ENCODE measurements at regions not wholly inside any gene's neighbourhood (a gene's known extent, or its start where the extent isn't known, plus 50 kb on each side); places are given as distances from the start of the nearest gene placed in this dataset.

DNA sequence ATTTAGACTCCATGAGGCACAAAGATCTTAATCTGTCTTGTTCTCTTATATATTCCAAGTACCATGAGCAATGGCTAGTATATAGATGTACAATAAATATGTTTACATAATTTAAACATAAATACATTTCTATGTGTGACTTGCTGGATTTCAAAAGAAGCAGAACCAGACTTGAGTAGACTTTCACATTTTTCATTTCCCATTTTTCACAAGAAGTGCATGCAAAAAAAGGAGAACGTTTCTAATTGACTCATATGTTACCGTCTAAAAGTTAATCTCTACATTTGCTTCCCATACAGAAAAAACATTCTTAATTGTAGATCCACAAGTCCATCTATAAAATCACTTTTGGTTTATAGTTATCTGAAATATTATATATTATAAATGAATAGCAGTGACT is 256.5 kb upstream of the USP15 start:
- no peak for TF ChIP-seq CTCF (IDR thresholded peaks at IDR 0.05)
- TF ChIP-seq POLR2A (IDR thresholded peaks at IDR 0.05) = no peak
- no peak for TF ChIP-seq POLR2AphosphoS5 (IDR thresholded peaks at IDR 0.05)

All from prostate gland (tissue), 2 donors.